ENCODE measurements at regions not wholly inside any gene's neighbourhood (a gene's known extent, or its start where the extent isn't known, plus 50 kb on each side); places are given as distances from the start of the nearest gene placed in this dataset.

DNA sequence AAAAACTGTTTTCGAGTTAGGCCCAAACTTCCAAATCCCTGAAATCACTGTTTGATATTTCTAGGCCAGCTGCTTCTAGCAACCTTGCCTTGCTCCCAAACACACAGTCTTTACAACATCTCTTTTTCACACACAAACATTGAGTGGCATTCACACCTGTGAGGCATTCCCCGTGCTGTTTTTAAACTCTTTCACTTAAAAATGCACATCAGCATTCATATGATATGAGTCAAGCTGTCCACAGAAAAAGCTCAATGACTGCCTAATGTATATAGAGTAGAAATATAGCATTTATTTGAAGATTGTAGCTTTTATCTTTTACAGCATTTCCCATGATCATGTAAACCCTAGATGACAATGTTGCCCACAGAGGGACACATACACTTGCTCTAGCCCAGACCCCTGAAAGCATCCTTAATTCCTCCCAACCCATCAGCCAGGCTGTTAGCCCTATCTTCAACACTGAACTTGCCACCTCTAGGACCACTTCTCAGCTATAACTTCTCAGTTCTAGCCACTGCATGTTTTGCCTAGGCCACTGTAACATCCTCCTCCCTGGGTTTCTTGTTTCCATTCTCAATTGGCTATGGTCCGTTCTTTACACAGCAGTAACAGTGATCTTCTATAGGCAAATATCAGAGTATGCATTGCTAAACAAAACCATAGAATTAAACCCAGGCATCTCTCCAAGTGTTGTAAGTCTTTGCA is 782.6 kb downstream of the DIPK2A start:
- Mint-ChIP-seq H3K27ac (ENCODE audit: unreplicated experiment) (no peak overlapping the region), H3K9me3 (ENCODE audit: unreplicated experiment) (peaks cover 2% of the 10 kb centered on the region), H3K36me3 (ENCODE audit: unreplicated experiment) (no peaks in the 10 kb centered on the region), H3K4me1 (ENCODE audit: low read depth, unreplicated experiment) (no peaks in the 10 kb centered on the region), H3K4me3 (ENCODE audit: unreplicated experiment) (no peak overlapping the region), H3K27me3 (ENCODE audit: unreplicated experiment) (no peaks in the 10 kb centered on the region)
- TF ChIP-seq, protein P1, sequence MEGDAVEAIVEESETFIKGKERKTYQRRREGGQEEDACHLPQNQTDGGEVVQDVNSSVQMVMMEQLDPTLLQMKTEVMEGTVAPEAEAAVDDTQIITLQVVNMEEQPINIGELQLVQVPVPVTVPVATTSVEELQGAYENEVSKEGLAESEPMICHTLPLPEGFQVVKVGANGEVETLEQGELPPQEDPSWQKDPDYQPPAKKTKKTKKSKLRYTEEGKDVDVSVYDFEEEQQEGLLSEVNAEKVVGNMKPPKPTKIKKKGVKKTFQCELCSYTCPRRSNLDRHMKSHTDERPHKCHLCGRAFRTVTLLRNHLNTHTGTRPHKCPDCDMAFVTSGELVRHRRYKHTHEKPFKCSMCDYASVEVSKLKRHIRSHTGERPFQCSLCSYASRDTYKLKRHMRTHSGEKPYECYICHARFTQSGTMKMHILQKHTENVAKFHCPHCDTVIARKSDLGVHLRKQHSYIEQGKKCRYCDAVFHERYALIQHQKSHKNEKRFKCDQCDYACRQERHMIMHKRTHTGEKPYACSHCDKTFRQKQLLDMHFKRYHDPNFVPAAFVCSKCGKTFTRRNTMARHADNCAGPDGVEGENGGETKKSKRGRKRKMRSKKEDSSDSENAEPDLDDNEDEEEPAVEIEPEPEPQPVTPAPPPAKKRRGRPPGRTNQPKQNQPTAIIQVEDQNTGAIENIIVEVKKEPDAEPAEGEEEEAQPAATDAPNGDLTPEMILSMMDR (IDR thresholded peaks at IDR 0.05; ENCODE audit: partially characterized antibody, unreplicated experiment) = no peak
- no peak for DNase-seq

DNA sequence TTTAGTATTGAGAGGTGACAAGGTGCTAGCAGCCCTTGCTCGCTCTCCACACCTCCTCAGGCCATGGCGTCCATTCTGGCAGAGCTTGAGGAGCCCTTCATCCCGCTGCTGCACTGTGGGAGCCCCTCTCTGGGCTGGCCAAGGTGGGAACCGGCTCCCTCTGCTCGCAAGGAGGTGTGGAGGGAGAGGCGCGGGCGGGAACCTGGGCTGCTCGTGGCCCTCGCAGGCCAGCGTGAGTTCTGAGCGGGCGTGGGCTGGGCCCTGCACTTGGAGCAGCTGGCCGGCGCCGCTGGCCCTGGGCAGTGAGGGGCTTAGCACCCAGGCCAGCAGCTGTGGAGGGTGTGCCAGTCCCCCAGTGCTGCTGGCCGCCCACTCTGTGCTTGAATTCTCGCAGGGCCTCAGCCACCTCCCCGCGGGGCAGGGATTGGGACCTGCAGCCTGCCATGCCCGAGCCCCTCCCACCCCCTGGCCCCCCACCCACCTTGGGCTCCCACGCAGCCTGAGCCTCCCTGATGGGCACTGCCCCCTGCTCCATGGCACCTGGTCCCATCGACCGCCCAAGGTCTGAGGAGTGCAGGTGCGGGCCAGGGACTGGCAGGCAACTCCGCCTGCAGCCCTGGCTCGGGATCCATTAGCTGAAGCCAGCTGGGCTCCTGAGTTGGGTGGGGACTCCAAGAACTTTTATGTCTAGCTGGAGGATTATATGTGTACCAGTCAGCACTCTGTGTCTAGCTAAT is 785.2 kb downstream of the DIPK2A start:
- DNase-seq = no peak
- no peaks in the 10 kb centered on the region for H3K27me3 Mint-ChIP-seq (ENCODE audit: unreplicated experiment)
- H3K36me3 Mint-ChIP-seq (ENCODE audit: unreplicated experiment) = no peaks in the 10 kb centered on the region
- H3K9me3 Mint-ChIP-seq (ENCODE audit: unreplicated experiment) = peaks cover 2% of the 10 kb centered on the region
- no peak overlapping the region for H3K27ac Mint-ChIP-seq (ENCODE audit: unreplicated experiment)
- no peaks in the 10 kb centered on the region for H3K4me1 Mint-ChIP-seq (ENCODE audit: low read depth, unreplicated experiment)
- TF ChIP-seq, protein P1 (IDR thresholded peaks at IDR 0.05; ENCODE audit: partially characterized antibody, unreplicated experiment) = no peak
- H3K4me3 Mint-ChIP-seq (ENCODE audit: unreplicated experiment) = no peak overlapping the region

DNA sequence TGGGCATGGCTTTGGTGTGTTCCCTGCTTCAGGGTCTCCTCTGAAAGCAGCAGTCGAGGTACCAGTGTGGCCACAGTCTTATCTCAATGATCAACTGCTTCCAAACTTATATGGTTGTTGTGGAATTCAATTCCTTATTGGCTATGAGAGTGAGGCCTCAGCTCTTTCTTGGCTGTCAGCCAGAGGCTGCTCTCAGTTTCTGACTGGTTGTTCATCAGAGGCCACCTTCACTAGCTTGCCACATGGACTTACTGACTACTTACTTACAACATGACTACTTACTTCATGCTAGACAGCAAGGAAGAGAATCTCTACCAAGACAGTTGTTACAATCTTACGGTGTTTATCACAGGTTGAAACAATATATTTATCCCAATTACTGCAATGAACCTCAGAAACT is 789.2 kb downstream of the DIPK2A start:
- H3K4me3 Mint-ChIP-seq (ENCODE audit: unreplicated experiment) = no peak overlapping the region
- TF ChIP-seq, protein P1 (IDR thresholded peaks at IDR 0.05; ENCODE audit: partially characterized antibody, unreplicated experiment) = no peak
- H3K27ac Mint-ChIP-seq (ENCODE audit: unreplicated experiment) = no peak overlapping the region
- H3K27me3 Mint-ChIP-seq (ENCODE audit: unreplicated experiment) = no peaks in the 10 kb centered on the region
- no peaks in the 10 kb centered on the region for H3K36me3 Mint-ChIP-seq (ENCODE audit: unreplicated experiment)
- no peaks in the 10 kb centered on the region for H3K9me3 Mint-ChIP-seq (ENCODE audit: unreplicated experiment)
- no peaks in the 10 kb centered on the region for H3K4me1 Mint-ChIP-seq (ENCODE audit: low read depth, unreplicated experiment)
- DNase-seq = no peak

DNA sequence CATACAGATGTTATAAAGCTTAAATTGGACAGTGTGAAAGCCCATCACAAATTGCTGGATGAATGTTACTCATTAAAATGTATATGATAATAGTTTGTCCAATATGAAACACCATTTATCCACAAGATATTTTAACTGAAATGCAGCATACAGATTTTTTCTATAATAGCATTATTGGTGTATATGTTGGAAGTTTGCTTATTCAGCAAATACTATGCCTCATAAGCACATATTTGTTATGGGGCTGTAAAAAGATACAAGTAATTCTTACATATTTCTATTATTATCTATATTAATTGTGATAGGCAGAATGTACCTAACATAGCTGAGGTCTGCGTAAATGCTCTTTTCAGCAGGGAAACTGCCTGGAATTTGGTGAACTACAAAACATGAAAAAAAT is 790.5 kb downstream of the DIPK2A start:
- H3K27me3 Mint-ChIP-seq (ENCODE audit: unreplicated experiment) = no peaks in the 10 kb centered on the region
- DNase-seq = no peak
- H3K9me3 Mint-ChIP-seq (ENCODE audit: unreplicated experiment) = no peaks in the 10 kb centered on the region
- TF ChIP-seq, protein P1 (IDR thresholded peaks at IDR 0.05; ENCODE audit: partially characterized antibody, unreplicated experiment) = no peak
- no peaks in the 10 kb centered on the region for H3K4me1 Mint-ChIP-seq (ENCODE audit: low read depth, unreplicated experiment)
- H3K4me3 Mint-ChIP-seq (ENCODE audit: unreplicated experiment) = no peak overlapping the region
- H3K27ac Mint-ChIP-seq (ENCODE audit: unreplicated experiment) = no peak overlapping the region
- H3K36me3 Mint-ChIP-seq (ENCODE audit: unreplicated experiment) = no peaks in the 10 kb centered on the region

DNA sequence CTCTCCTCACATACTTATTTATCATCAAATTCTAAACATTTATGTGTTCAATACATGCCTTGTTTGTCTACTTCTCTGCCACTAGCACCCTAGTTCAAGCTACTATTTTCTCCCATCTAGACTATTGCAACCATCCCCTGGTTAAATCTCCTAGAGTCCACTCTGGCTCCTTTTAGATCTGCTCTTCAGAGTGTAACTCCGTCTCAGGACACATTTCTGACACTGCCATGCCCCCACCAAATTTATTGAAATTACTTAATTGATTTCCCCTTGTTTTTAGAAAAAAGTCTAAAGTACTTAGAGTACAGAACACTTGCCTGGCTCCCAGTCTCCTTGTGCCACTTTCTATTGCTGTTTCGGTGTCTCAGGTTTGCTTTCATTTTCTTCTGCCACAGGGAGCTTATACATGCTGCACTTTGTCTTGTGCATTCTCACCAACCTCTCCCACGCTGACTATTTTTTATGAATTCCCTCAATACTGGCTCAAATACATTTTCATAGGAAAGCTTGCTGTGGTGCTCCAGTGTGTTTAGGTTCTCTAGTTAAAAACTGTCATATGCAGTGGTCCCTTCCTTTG is 792.3 kb downstream of the DIPK2A start:
- no peaks in the 10 kb centered on the region for H3K4me1 Mint-ChIP-seq (ENCODE audit: low read depth, unreplicated experiment)
- no peaks in the 10 kb centered on the region for H3K9me3 Mint-ChIP-seq (ENCODE audit: unreplicated experiment)
- no peaks in the 10 kb centered on the region for H3K36me3 Mint-ChIP-seq (ENCODE audit: unreplicated experiment)
- TF ChIP-seq, protein P1 (IDR thresholded peaks at IDR 0.05; ENCODE audit: partially characterized antibody, unreplicated experiment) = no peak
- DNase-seq = no peak
- H3K4me3 Mint-ChIP-seq (ENCODE audit: unreplicated experiment) = no peak overlapping the region
- H3K27me3 Mint-ChIP-seq (ENCODE audit: unreplicated experiment) = no peaks in the 10 kb centered on the region
- no peak overlapping the region for H3K27ac Mint-ChIP-seq (ENCODE audit: unreplicated experiment)

Data from glutamatergic neuron (in vitro differentiated cells).